Pancreas (tissue), 10 donors: ENCODE measurements at regions not wholly inside any gene's neighbourhood (a gene's known extent, or its start where the extent isn't known, plus 50 kb on each side); places are given as distances from the start of the nearest gene placed in this dataset.

Experiments
- ATAC-seq, 4 donors: fragments of 200-7000 bp; cut with Tn5 transposase; one replicate each; pipeline versions ENCODE4 v1.8.0 to v1.9.1; 2020; ENCODE audit warnings: mild to moderate bottlenecking in 4 of 4, moderate library complexity in 4 of 4
- DNase-seq, 6 donors: peaks; one replicate each; pipeline ENCODE4 v3.0.0-alpha.2; 2020
- FAIRE-seq: peaks from 2 replicates; lab custom pipeline; 2012; peaks lifted over from hg19 to GRCh38; lab: Jason Lieb, UNC
- H3K27ac ChIP-seq, 4 donors: fragments of 200-600 bp; sonication (generic); 1 replicate in 3 of 4; 2 replicates in 1 of 4; pipeline versions ENCODE4 v1.5.0 to v1.8.0; 2020
- H3K27me3 ChIP-seq, 4 donors: fragments of 200-600 bp; one replicate each; pipeline ENCODE4 v1.8.0; 2021
- H3K36me3 ChIP-seq, 3 donors: fragments of 200-600 bp; sonication (generic) in 1 of 3; one replicate each; pipeline versions ENCODE4 v1.5.0 to v1.8.0; 2020 to 2021
- H3K4me1 ChIP-seq, 3 donors: fragments of 200-600 bp; one replicate each; pipeline ENCODE4 v1.8.0; 2021
- H3K4me3 ChIP-seq, 4 donors: fragments of 200-600 bp; sonication (generic) in 2 of 4; one replicate each; pipeline versions ENCODE4 v1.5.0 to v1.8.0; 2020 to 2021
- H3K9me3 ChIP-seq, 4 donors: fragments of 200-600 bp; one replicate each; pipeline ENCODE4 v1.8.0; 2021
- CTCF ChIP-seq, 4 donors: fragments of 200-600 bp; sonication (generic) in 3 of 4; IDR thresholded peaks; one replicate each; pipeline versions ENCODE4 v1.5.0 to v1.8.0; 2021; ENCODE audit warnings: antibody characterized with exemption in 4 of 4
- WGBS, 2 donors: extraction: QIAGEN DNeasy Blood & Tissue Kit; methylation state at CpG; one replicate each; pipeline ENCODE4 v1.1.7; 2013; 5-methylcytosine and 5-hydroxymethylcytosine counted together
- intact Hi-C, 3 donors: fragments of 100-400 bp; cut with DNase I; formaldehyde crosslinking; loops; one replicate each; pipeline versions ENCODE4 v1.11.1 to v1.14.2; 2022
- donor health status: healthy with polysubstance abuse.
- donor health status: DM: no; HTN: no; CAD: no; lungs with moderate emphysema.
- donor health status: DM: no; HTN: no; CAD: no.
- donor health status: control.
- donor health status: control.
- donor health status: Bipolar disorder and iron deficiency.
- donor health status: DM: yes; HTN: yes; CAD: no.
- donor health status: DM: no; HTN: no; CAD: no.
- donor health status: DM: no; HTN: no; CAD: no.
- donor health status: DM: yes; HTN: yes; CAD: no.

DNA sequence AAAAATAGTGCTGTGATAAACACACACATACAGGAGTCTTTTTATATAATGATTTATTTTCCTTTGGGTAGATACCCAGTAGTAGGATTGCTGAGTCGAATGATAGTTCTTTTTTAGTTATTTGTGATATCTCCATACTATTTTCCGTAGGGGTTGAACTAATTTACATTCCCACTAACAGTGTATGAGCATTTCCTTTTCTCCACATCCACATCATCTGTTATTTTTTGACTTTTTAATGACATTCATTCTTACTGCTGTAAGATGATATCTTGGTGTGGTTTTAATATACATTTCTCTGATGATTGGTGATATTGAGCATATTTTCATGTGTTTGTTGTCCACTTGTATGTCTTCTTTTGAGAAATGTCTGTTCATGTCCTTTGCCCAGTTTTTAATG lies 78.3 kb downstream of the NIBAN1 start:
- FAIRE-seq (no peak), ATAC-seq (no peak), DNase-seq (no peak)
- no peaks in the 10 kb centered on the region for H3K9me3 ChIP-seq
- 76 to 89% methylated on average over 2 of the region's 2 CpGs for WGBS, 2 donors
- no peaks in the 10 kb centered on the region for H3K36me3 ChIP-seq
- H3K27me3 ChIP-seq = no peaks in the 10 kb centered on the region
- no peak overlapping the region for H3K27ac ChIP-seq
- H3K4me1 ChIP-seq = peaks cover 12 to 17% (median 13%) of the 10 kb centered on the region in 3 donors
- no peak overlapping the region for H3K4me3 ChIP-seq
- intact Hi-C loops = no loop called here
- TF ChIP-seq CTCF (IDR thresholded peaks at IDR 0.05) = no peak

- ATAC-seq (no peak), DNase-seq (no peak), FAIRE-seq (no peak)
- Histone ChIP-seq H3K27me3 (no peaks in the 10 kb centered on the region), H3K9me3 (no peaks in the 10 kb centered on the region), H3K27ac (no peak overlapping the region), H3K4me3 (no peak overlapping the region), H3K4me1 (peaks cover 15 to 23% (median 18%) of the 10 kb centered on the region in 3 donors), H3K36me3 (no peaks in the 10 kb centered on the region)
- no peak for TF ChIP-seq CTCF (IDR thresholded peaks at IDR 0.05)
- intact Hi-C loops = no loop called here
- WGBS, 2 donors = 68 to 69% methylated on average over 2 of the region's 2 CpGs
Observed at GRCh38 chr1:184895086-184895485, 79.2 kb downstream of the NIBAN1 start.

DNA sequence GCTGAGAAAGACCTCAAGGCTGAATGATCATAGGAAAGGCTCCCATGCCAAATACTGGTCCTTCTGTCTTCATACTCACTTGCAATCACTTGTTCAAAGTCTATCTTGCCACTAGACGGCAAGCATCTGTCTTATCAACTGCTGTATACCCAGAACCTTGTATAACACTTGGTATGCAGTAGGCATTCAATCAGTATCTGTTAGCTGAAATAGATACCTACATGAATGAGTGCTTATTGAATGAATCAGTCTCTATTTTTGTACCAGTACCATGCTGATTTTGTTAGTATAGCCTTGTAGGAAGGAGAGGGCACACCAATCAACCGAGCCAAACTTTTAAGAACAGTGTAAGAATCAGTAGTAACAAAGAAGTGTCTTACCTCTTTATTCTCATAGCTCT lies 80.6 kb downstream of the NIBAN1 start:
- Histone ChIP-seq H3K27me3 (no peaks in the 10 kb centered on the region), H3K4me3 (no peak overlapping the region), H3K27ac (peak overlapping the region in 1 of 4 donors; percentile 72), H3K9me3 (no peaks in the 10 kb centered on the region), H3K4me1 (peaks cover 19 to 35% (median 23%) of the 10 kb centered on the region in 3 donors), H3K36me3 (no peaks in the 10 kb centered on the region)
- 64 to 71% methylated on average over 2 of the region's 2 CpGs for WGBS, 2 donors
- TF ChIP-seq CTCF (IDR thresholded peaks at IDR 0.05) = no peak
- no peak for DNase-seq
- no peak for FAIRE-seq
- ATAC-seq = no peak
- intact Hi-C loops = no loop called here

DNA sequence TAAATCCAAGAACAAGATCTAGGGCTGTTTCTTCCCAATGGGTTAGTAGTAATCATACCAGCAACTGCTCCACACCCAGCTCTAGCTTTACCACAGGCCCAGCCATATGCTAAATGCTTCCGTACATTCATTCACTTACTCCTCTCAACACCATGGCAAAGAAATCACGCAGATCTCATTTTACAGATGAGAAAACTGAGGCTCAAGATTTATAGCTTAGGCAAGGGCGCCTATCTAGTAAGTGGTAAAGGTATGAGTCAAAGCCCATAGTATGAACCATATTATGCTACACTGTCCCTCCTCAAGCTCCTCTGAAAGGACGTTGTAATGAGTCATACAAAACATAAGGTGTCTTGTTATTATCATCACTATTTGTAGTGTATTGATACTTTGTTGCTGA lies 82.2 kb downstream of the NIBAN1 start:
- 77 to 86% methylated on average over 4 of the region's 4 CpGs for WGBS, 2 donors

More for the DNA sequence above, 82.2 kb downstream of the NIBAN1 start:
- Histone ChIP-seq H3K36me3 (no peaks in the 10 kb centered on the region), H3K27me3 (no peaks in the 10 kb centered on the region), H3K27ac (peak overlapping the region in 2 of 4 donors; percentile 57 to 72), H3K4me1 (peaks cover 23 to 40% (median 26%) of the 10 kb centered on the region in 3 donors), H3K4me3 (no peak overlapping the region), H3K9me3 (no peaks in the 10 kb centered on the region)
- FAIRE-seq (no peak), ATAC-seq (no peak), DNase-seq (no peak)
- TF ChIP-seq CTCF (IDR thresholded peaks at IDR 0.05) = no peak
- intact Hi-C loops = no loop called here
